ENCODE measurements at regions not wholly inside any gene's neighbourhood (a gene's known extent, or its start where the extent isn't known, plus 50 kb on each side); places are given as distances from the start of the nearest gene placed in this dataset.

DNA sequence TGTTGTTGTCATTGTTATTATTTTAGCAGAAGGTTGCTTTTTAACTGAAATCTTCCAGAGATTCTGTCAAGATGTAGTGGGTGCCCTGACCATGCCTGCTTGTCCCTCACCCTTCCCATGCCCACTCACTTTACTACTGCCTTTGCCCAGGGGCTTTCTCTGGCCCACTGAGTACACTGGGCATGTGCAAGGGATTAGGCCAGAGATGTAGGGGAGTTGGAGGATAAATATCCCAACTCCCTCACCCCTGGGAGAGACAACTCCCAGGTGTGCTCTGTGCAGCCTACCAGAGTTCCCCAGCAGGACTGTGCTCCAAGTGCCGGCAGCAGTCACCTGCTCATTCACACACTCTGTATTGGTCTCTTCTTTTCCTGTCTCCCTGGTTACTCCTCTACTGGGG is 559.1 kb downstream of the MIAT start:
- no peaks in the 10 kb centered on the region for H3K9me2 ChIP-seq (ENCODE audit: low read depth, low read length)
- H3K4me1 ChIP-seq (ENCODE audit: insufficient read depth, low read length, severe bottlenecking) = no peaks in the 10 kb centered on the region
- no peaks in the 10 kb centered on the region for H3K27me3 ChIP-seq (ENCODE audit: insufficient read depth, low read length)
- no peak overlapping the region for H3K4me2 ChIP-seq (ENCODE audit: low read length)
- no peaks in the 10 kb centered on the region for H3F3A ChIP-seq (ENCODE audit: insufficient read depth, low read length)
- TF ChIP-seq EZH2 (IDR thresholded peaks at IDR 0.05; ENCODE audit: borderline replicate concordance, low read length) = no peak
- TF ChIP-seq, protein P1, sequence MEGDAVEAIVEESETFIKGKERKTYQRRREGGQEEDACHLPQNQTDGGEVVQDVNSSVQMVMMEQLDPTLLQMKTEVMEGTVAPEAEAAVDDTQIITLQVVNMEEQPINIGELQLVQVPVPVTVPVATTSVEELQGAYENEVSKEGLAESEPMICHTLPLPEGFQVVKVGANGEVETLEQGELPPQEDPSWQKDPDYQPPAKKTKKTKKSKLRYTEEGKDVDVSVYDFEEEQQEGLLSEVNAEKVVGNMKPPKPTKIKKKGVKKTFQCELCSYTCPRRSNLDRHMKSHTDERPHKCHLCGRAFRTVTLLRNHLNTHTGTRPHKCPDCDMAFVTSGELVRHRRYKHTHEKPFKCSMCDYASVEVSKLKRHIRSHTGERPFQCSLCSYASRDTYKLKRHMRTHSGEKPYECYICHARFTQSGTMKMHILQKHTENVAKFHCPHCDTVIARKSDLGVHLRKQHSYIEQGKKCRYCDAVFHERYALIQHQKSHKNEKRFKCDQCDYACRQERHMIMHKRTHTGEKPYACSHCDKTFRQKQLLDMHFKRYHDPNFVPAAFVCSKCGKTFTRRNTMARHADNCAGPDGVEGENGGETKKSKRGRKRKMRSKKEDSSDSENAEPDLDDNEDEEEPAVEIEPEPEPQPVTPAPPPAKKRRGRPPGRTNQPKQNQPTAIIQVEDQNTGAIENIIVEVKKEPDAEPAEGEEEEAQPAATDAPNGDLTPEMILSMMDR (IDR thresholded peaks at IDR 0.05; ENCODE audit: low read length) = no peak
- H3K9ac ChIP-seq (ENCODE audit: low read length) = no peak overlapping the region
- H3K9me3 ChIP-seq (ENCODE audit: low read length) = no peaks in the 10 kb centered on the region
- H3K27ac ChIP-seq (ENCODE audit: low read depth, low read length, poor library complexity, severe bottlenecking) = no peak overlapping the region
- no peak overlapping the region for H3K4me3 ChIP-seq (ENCODE audit: low read depth, low read length, poor library complexity, severe bottlenecking)
- no peaks in the 10 kb centered on the region for H3K79me2 ChIP-seq (ENCODE audit: insufficient read depth, low read length)
- no peaks in the 10 kb centered on the region for H3K36me3 ChIP-seq (ENCODE audit: insufficient read depth, low read length)
- no peaks in the 10 kb centered on the region for H4K20me1 ChIP-seq (ENCODE audit: insufficient read depth, low read length)
- H2AFZ ChIP-seq (ENCODE audit: low read length) = no peak overlapping the region

- Histone ChIP-seq H4K20me1 (ENCODE audit: insufficient read depth, low read length) (no peaks in the 10 kb centered on the region), H3K4me3 (ENCODE audit: low read depth, low read length, poor library complexity, severe bottlenecking) (no peak overlapping the region), H3K4me2 (ENCODE audit: low read length) (no peak overlapping the region), H3K79me2 (ENCODE audit: insufficient read depth, low read length) (no peaks in the 10 kb centered on the region), H3K36me3 (ENCODE audit: insufficient read depth, low read length) (no peaks in the 10 kb centered on the region), H3F3A (ENCODE audit: insufficient read depth, low read length) (no peaks in the 10 kb centered on the region), H3K9me2 (ENCODE audit: low read depth, low read length) (no peaks in the 10 kb centered on the region), H3K27ac (ENCODE audit: low read depth, low read length, poor library complexity, severe bottlenecking) (no peak overlapping the region), H3K9me3 (ENCODE audit: low read length) (no peaks in the 10 kb centered on the region), H2AFZ (ENCODE audit: low read length) (no peak overlapping the region), H3K4me1 (ENCODE audit: insufficient read depth, low read length, severe bottlenecking) (no peaks in the 10 kb centered on the region), H3K9ac (ENCODE audit: low read length) (no peak overlapping the region), H3K27me3 (ENCODE audit: insufficient read depth, low read length) (no peaks in the 10 kb centered on the region)
- TF ChIP-seq, protein P1 (IDR thresholded peaks at IDR 0.05; ENCODE audit: low read length) = no peak
- TF ChIP-seq EZH2 (IDR thresholded peaks at IDR 0.05; ENCODE audit: borderline replicate concordance, low read length) = no peak
These were observed 559.8 kb downstream of the MIAT start for GRCh38 chr22:27217154-27217553.

GRCh38 chr22:27218012-27218920 is 560.9 kb downstream of the MIAT start:
- Histone ChIP-seq H3K4me3 (ENCODE audit: low read depth, low read length, poor library complexity, severe bottlenecking) (no peak overlapping the region), H3K9ac (ENCODE audit: low read length) (no peak overlapping the region), H3K27me3 (ENCODE audit: insufficient read depth, low read length) (no peaks in the 10 kb centered on the region), H3K9me2 (ENCODE audit: low read depth, low read length) (no peaks in the 10 kb centered on the region), H3K9me3 (ENCODE audit: low read length) (no peaks in the 10 kb centered on the region), H4K20me1 (ENCODE audit: insufficient read depth, low read length) (no peaks in the 10 kb centered on the region), H2AFZ (ENCODE audit: low read length) (no peak overlapping the region), H3K36me3 (ENCODE audit: insufficient read depth, low read length) (no peaks in the 10 kb centered on the region), H3K27ac (ENCODE audit: low read depth, low read length, poor library complexity, severe bottlenecking) (no peak overlapping the region), H3K4me1 (ENCODE audit: insufficient read depth, low read length, severe bottlenecking) (no peaks in the 10 kb centered on the region), H3K4me2 (ENCODE audit: low read length) (no peak overlapping the region), H3F3A (ENCODE audit: insufficient read depth, low read length) (no peaks in the 10 kb centered on the region), H3K79me2 (ENCODE audit: insufficient read depth, low read length) (no peaks in the 10 kb centered on the region)
- TF ChIP-seq EZH2 (IDR thresholded peaks at IDR 0.05; ENCODE audit: borderline replicate concordance, low read length) = no peak
- TF ChIP-seq, protein P1 (IDR thresholded peaks at IDR 0.05; ENCODE audit: low read length) = no peak

All from OCI-LY1 (cell line).